ENCODE measurements at regions not wholly inside any gene's neighbourhood (a gene's known extent, or its start where the extent isn't known, plus 50 kb on each side); places are given as distances from the start of the nearest gene placed in this dataset.
"Not testable (repeated sequence)": the region's sequence is repeated elsewhere in the genome, so short reads cannot be mapped to it uniquely, and the experiment has no call there.

- CTCF ChIA-PET, result no interaction called here
These were observed 609.4 kb upstream of the SOX9 start for GRCh38 chr17:71511266-71511995.

GRCh38 chr17:71513725-71514124 lies 607.1 kb upstream of the SOX9 start:
- H3K27me3 ChIP-seq (ENCODE audit: low read length); H3K27ac ChIP-seq (ENCODE audit: low read length); DNase-seq; H3K4me3 ChIP-seq (ENCODE audit: low read length); H3K36me3 ChIP-seq (ENCODE audit: low read depth, low read length); H3K9me2 ChIP-seq (replicated peaks; ENCODE audit: low read length); H3K4me2 ChIP-seq (ENCODE audit: low read length); H3K9ac ChIP-seq (ENCODE audit: low read length); H3F3A ChIP-seq (ENCODE audit: low read length, unreplicated experiment); intact Hi-C loops (cut with micrococcal nuclease); H3K9me3 ChIP-seq (ENCODE audit: low read length); BruUV-seq (replicated peaks); POLR2A ChIA-PET (ENCODE audit: unreplicated experiment); CTCF ChIA-PET; H4K20me1 ChIP-seq (ENCODE audit: low read length); H3K79me2 ChIP-seq (ENCODE audit: low read length); H3K4me1 ChIP-seq (ENCODE audit: insufficient read depth, low read length); H2AFZ ChIP-seq (ENCODE audit: low read length); ATAC-seq: not testable (repeated sequence)

More at GRCh38 chr17:71511266-71511995, 609.4 kb upstream of the SOX9 start:
- H3K27ac ChIP-seq (ENCODE audit: low read length), result no peak overlapping the region
- no peaks in the 10 kb centered on the region for H3F3A ChIP-seq (ENCODE audit: low read length, unreplicated experiment)
- TF ChIP-seq CTCF (conservative IDR thresholded peaks at IDR 0.05; ENCODE audit: low read depth, low read length) (no peak), EZH2 (IDR thresholded peaks at IDR 0.05; ENCODE audit: low read length, unreplicated experiment) (no peak), EZH2phosphoT487 (IDR thresholded peaks at IDR 0.05; ENCODE audit: borderline replicate concordance, low read length) (no peak)
- H3K36me3 ChIP-seq (ENCODE audit: low read depth, low read length), result no peaks in the 10 kb centered on the region
- no TSS peak for BruUV-seq (replicated peaks)
- H3K9me2 ChIP-seq (replicated peaks; ENCODE audit: low read length), result no peaks in the 10 kb centered on the region
- no peak for DNase-seq
- H3K79me2 ChIP-seq (ENCODE audit: low read length), result no peaks in the 10 kb centered on the region
- H3K4me3 ChIP-seq (ENCODE audit: low read length), result no peak overlapping the region
- H3K27me3 ChIP-seq (ENCODE audit: low read length), result no peaks in the 10 kb centered on the region
- H3K4me2 ChIP-seq (ENCODE audit: low read length), result no peak overlapping the region
- H4K20me1 ChIP-seq (ENCODE audit: low read length), result no peaks in the 10 kb centered on the region
- no peaks in the 10 kb centered on the region for H3K9me3 ChIP-seq (ENCODE audit: low read length)
- H3K4me1 ChIP-seq (ENCODE audit: insufficient read depth, low read length), result no peaks in the 10 kb centered on the region
- POLR2A ChIA-PET (ENCODE audit: unreplicated experiment), result no interaction called here
- intact Hi-C loops (cut with micrococcal nuclease), result no loop called here
- no peak overlapping the region for H3K9ac ChIP-seq (ENCODE audit: low read length)
- no peak for ATAC-seq
- no peak overlapping the region for H2AFZ ChIP-seq (ENCODE audit: low read length)

GRCh38 chr17:71516149-71516548 lies 604.7 kb upstream of the SOX9 start:
- ATAC-seq (no peak), DNase-seq (no peak)
- no peak overlapping the region for H3K9ac ChIP-seq (ENCODE audit: low read length)
- H3K4me1 ChIP-seq (ENCODE audit: insufficient read depth, low read length), result 0 out of 2 replicates have a peak, but pooled peaks cover 5% of the 10 kb centered on the region
- no peak overlapping the region for H3K4me3 ChIP-seq (ENCODE audit: low read length)
- ChIA-PET CTCF (interaction anchor here (0.6 kb wide), 1 partner anchor 596 kb away, joined by 4 read pairs; no protein-coding TSS in a partner anchor), POLR2A (ENCODE audit: unreplicated experiment) (no interaction called here)
- no peaks in the 10 kb centered on the region for H3K27me3 ChIP-seq (ENCODE audit: low read length)
- H3K27ac ChIP-seq (ENCODE audit: low read length), result no peak overlapping the region
- intact Hi-C loops (cut with micrococcal nuclease), result no loop called here
- no TSS peak for BruUV-seq (replicated peaks)
- H3K4me2 ChIP-seq (ENCODE audit: low read length), result no peak overlapping the region
- H3K36me3 ChIP-seq (ENCODE audit: low read depth, low read length), result no peaks in the 10 kb centered on the region
- no peaks in the 10 kb centered on the region for H3K9me2 ChIP-seq (replicated peaks; ENCODE audit: low read length)
- no peaks in the 10 kb centered on the region for H3K79me2 ChIP-seq (ENCODE audit: low read length)
- TF ChIP-seq CTCF (conservative IDR thresholded peaks at IDR 0.05; ENCODE audit: low read depth, low read length) (no peak), EZH2phosphoT487 (IDR thresholded peaks at IDR 0.05; ENCODE audit: borderline replicate concordance, low read length) (no peak), EZH2 (IDR thresholded peaks at IDR 0.05; ENCODE audit: low read length, unreplicated experiment) (no peak)
- H3F3A ChIP-seq (ENCODE audit: low read length, unreplicated experiment), result no peaks in the 10 kb centered on the region
- H2AFZ ChIP-seq (ENCODE audit: low read length), result no peak overlapping the region
- no peaks in the 10 kb centered on the region for H4K20me1 ChIP-seq (ENCODE audit: low read length)
- no peaks in the 10 kb centered on the region for H3K9me3 ChIP-seq (ENCODE audit: low read length)
